Retinal pigment epithelial cell (primary cell): ENCODE measurements at regions not wholly inside any gene's neighbourhood (a gene's known extent, or its start where the extent isn't known, plus 50 kb on each side); places are given as distances from the start of the nearest gene placed in this dataset.

Source experiments
- DNase-seq: peaks from one replicate; pipeline ENCODE4 v3.0.0-alpha.2; 2010; ENCODE audit warnings: low read depth
- H3K4me3 ChIP-seq: 2 replicates; pipeline ENCODE4 v1.5.1; 2011; ENCODE audit warnings: mild to moderate bottlenecking, low read length, control low read depth, moderate library complexity
- CTCF ChIP-seq: conservative IDR thresholded peaks from 2 replicates; pipeline ENCODE4 v1.5.1; 2011; ENCODE audit warnings: low read depth, low read length, control low read depth, inconsistent platforms

- DNase-seq = no peak
These were observed 125.7 kb upstream of the DPP10 start for GRCh38 chr2:114316532-114317300.

GRCh38 chr2:114330594-114330993, 111.8 kb upstream of the DPP10 start:
- no peak for TF ChIP-seq CTCF

More at GRCh38 chr2:114316532-114317300, 125.7 kb upstream of the DPP10 start:
- no peak for TF ChIP-seq CTCF
- no peak overlapping the region for H3K4me3 ChIP-seq

GRCh38 chr2:114331934-114332333, 110.5 kb upstream of the DPP10 start:
- TF ChIP-seq CTCF = no peak
- no peak overlapping the region for H3K4me3 ChIP-seq
- no peak for DNase-seq

More at GRCh38 chr2:114330594-114330993, 111.8 kb upstream of the DPP10 start:
- no peak for DNase-seq
- no peak overlapping the region for H3K4me3 ChIP-seq

- TF ChIP-seq CTCF = no peak
- no peak overlapping the region for H3K4me3 ChIP-seq
- no peak for DNase-seq
These were observed 97.2 kb upstream of the DPP10 start for GRCh38 chr2:114345246-114345645.

- no peak for DNase-seq
- no peak for TF ChIP-seq CTCF
- no peak overlapping the region for H3K4me3 ChIP-seq
These were observed 95.8 kb upstream of the DPP10 start for GRCh38 chr2:114346658-114347057.

GRCh38 chr2:114350186-114350725, 92.2 kb upstream of the DPP10 start:
- no peak for DNase-seq
- no peak for TF ChIP-seq CTCF
- no peak overlapping the region for H3K4me3 ChIP-seq

- no peak for DNase-seq
- no peak for TF ChIP-seq CTCF
These were observed 89.5 kb upstream of the DPP10 start for GRCh38 chr2:114352988-114353387.

More at GRCh38 chr2:114352988-114353387, 89.5 kb upstream of the DPP10 start:
- no peak overlapping the region for H3K4me3 ChIP-seq
